B cell (primary cell): ENCODE measurements at regions not wholly inside any gene's neighbourhood (a gene's known extent, or its start where the extent isn't known, plus 50 kb on each side); places are given as distances from the start of the nearest gene placed in this dataset.

Source experiments
- ATAC-seq: fragments of 200-7000 bp; cut with Tn5 transposase; one replicate; pipeline ENCODE4 v1.10.0; 2021; ENCODE audit warnings: low read depth, mild to moderate bottlenecking, moderate number of reproducible peaks, moderate library complexity
- CTCF ChIA-PET: fragments of 350-600 bp; sonication (Branson Sonifier 250); formaldehyde crosslinking; loops from one replicate; lab custom pipeline; 2021; ENCODE audit warnings: antibody characterized with exemption, inconsistent platforms; lab: Charles Lee
- POLR2A ChIA-PET: fragments of 350-600 bp; sonication (Branson Sonifier 250); formaldehyde crosslinking; loops from one replicate; lab custom pipeline; 2021; ENCODE audit warnings: antibody characterized with exemption; lab: Charles Lee
- DNase-seq: peaks from one replicate; pipeline ENCODE4 v3.0.0; 2013
- H2AFZ ChIP-seq: 2 replicates; pipeline ENCODE4 v1.6.1; 2012; ENCODE audit warnings: mild to moderate bottlenecking, low read depth, low read length; ENCODE audit not compliant: insufficient read depth, poor library complexity, severe bottlenecking
- H3K27ac ChIP-seq, 2 donors: 1 replicate in 1 of 2; 2 replicates in 1 of 2; pipeline ENCODE4 v1.5.1; 2012 to 2013; ENCODE audit warnings: low read length in 2 of 2, mild to moderate bottlenecking in 2 of 2, moderate library complexity in 1 of 2
- H3K27me3 ChIP-seq, 4 experiments: fragments of 200-600 bp in 1 of 4; sonication (generic) in 1 of 4; replicated peaks in 1 of 4; 1 replicate in 2 of 4; 2 replicates in 2 of 4; pipeline versions ENCODE4 v1.6.1 to v1.7.0; 2013 to 2016; ENCODE audit warnings: low read length in 3 of 4, mild to moderate bottlenecking in 2 of 4, mixed read lengths in 1 of 4, moderate library complexity in 1 of 4; ENCODE audit not compliant: insufficient read depth in 4 of 4, control insufficient read depth in 3 of 4; ENCODE audit errors: control extremely low read depth in 1 of 4
- H3K36me3 ChIP-seq, 2 experiments: replicated peaks in 1 of 2; 1 replicate in 1 of 2; 2 replicates in 1 of 2; pipeline versions ENCODE4 v1.6.1 to v1.7.1; 2013; ENCODE audit warnings: low read length in 1 of 2; ENCODE audit not compliant: insufficient read depth in 2 of 2, control insufficient read depth in 1 of 2; ENCODE audit errors: control extremely low read depth in 1 of 2, extremely low read depth in 1 of 2
- H3K4me1 ChIP-seq, 2 donors: fragments of 200-600 bp in 1 of 2; sonication (generic) in 1 of 2; 1 replicate in 1 of 2; 2 replicates in 1 of 2; pipeline versions ENCODE4 v1.5.1 to v1.6.1; 2013 to 2017; ENCODE audit warnings: low read length in 2 of 2; ENCODE audit not compliant: control insufficient read depth in 2 of 2, insufficient read depth in 2 of 2
- H3K4me2 ChIP-seq: replicated peaks from 2 replicates; pipeline ENCODE3; 2012; ENCODE audit warnings: mild to moderate bottlenecking, low read depth, low read length; ENCODE audit not compliant: poor library complexity, severe bottlenecking
- H3K4me3 ChIP-seq, 5 experiments: fragments of 200-600 bp in 1 of 5; sonication (generic) in 1 of 5; 1 replicate in 3 of 5; 2 replicates in 2 of 5; pipeline versions ENCODE4 v1.5.1 to v1.7.0; 2011 to 2016; ENCODE audit warnings: low read length in 4 of 5, mild to moderate bottlenecking in 4 of 5, low read depth in 2 of 5, control low read depth in 1 of 5, moderate library complexity in 1 of 5; ENCODE audit not compliant: insufficient read depth in 1 of 5; ENCODE audit errors: control extremely low read depth in 1 of 5, extremely low read depth in 1 of 5
- H3K79me2 ChIP-seq: fragments of 200-600 bp; sonication (generic); one replicate; pipeline ENCODE4 v1.6.0; 2016; ENCODE audit warnings: low read length; ENCODE audit not compliant: control insufficient read depth, insufficient read depth
- H3K9ac ChIP-seq: fragments of 200-600 bp; sonication (generic); 2 replicates; pipeline ENCODE4 v1.6.1; 2017; ENCODE audit warnings: mild to moderate bottlenecking, low read length, moderate library complexity
- H3K9me3 ChIP-seq, 3 donors: one replicate each; pipeline versions ENCODE4 v1.6.1 to v1.7.1; 2013; ENCODE audit warnings: low read length in 2 of 3; ENCODE audit not compliant: control insufficient read depth in 2 of 3, insufficient read depth in 1 of 3; ENCODE audit errors: control extremely low read depth in 1 of 3
- H4K20me1 ChIP-seq: 2 replicates; pipeline ENCODE4 v1.6.0; 2012; ENCODE audit warnings: mild to moderate bottlenecking, low read length; ENCODE audit not compliant: insufficient read depth, control insufficient read depth, poor library complexity, severe bottlenecking
- H3K27ac Mint-ChIP-seq: one replicate; pipeline ENCODE4 v1.8.0; 2021; ENCODE audit warnings: mixed read lengths
- H3K27me3 Mint-ChIP-seq: one replicate; pipeline ENCODE4 v1.8.0; 2021; ENCODE audit warnings: mixed read lengths
- H3K4me1 Mint-ChIP-seq: one replicate; pipeline ENCODE4 v1.8.0; 2021; ENCODE audit warnings: mixed read lengths
- H3K4me3 Mint-ChIP-seq: one replicate; pipeline ENCODE4 v1.8.0; 2021; ENCODE audit warnings: mixed read lengths
- H3K9me3 Mint-ChIP-seq: one replicate; pipeline ENCODE4 v1.8.0; 2022; ENCODE audit warnings: mixed read lengths; ENCODE audit not compliant: insufficient read depth
- EZH2 ChIP-seq: IDR thresholded peaks from 2 replicates; pipeline ENCODE4 v1.6.1; 2012; ENCODE audit warnings: borderline replicate concordance, low read depth, mild to moderate bottlenecking, moderate library complexity, low read length; ENCODE audit not compliant: insufficient read depth, poor library complexity, severe bottlenecking
- WGBS: methylation state at CpG from one replicate; pipeline ENCODE4 v1.1.5; 2013; ENCODE audit warnings: missing lambda C conversion rate; ENCODE audit not compliant: insufficient coverage; 5-methylcytosine and 5-hydroxymethylcytosine counted together
- intact Hi-C: fragments of 100-400 bp; cut with micrococcal nuclease; formaldehyde crosslinking; loops from one replicate; pipeline ENCODE4 v1.10.0; 2022
- TF ChIP-seq, protein P1 (sequence below): fragments of 200-600 bp; IDR thresholded peaks from one replicate; pipeline ENCODE4 v1.8.0; 2022; ENCODE audit warnings: antibody characterized with exemption, mild to moderate bottlenecking

DNA sequence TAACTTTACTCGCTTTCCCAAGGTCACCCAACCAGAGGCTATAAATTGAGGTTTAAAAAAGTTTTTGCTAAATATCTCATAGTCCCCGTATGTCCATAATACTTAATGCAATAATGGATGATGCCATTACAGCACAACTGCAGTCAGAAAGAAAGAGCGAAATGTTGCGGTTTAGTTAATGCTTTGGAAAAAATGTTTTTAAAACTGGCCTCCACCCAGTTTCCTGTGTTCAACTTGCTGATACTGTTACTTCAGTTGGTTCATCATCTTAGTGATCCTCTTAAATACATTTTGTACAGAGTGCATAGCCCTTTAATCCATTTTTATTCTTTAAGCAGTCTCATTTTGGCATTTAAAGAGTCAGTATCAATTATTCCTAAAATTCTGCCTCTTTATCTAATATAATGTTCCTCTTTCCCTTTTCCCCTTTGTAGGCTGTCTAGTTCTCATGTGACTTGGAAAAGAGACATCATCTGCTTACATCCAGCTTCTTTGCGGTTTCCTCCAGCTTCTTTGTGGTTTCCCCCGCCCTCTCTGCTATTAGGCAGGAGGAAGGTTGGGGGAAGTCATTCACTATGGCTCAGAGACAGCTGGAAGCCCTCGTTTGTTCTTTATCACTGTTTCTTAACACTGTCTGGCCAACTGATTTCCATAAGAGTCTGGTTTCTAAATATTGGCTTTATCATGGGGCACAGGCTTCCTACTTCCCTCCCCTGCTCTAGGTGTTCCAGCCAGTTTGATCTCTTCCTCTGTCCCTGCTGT is 154.3 kb downstream of the GOLIM4 start:
- H3K27ac ChIP-seq, result no peak overlapping the region
- H3K79me2 ChIP-seq, result no peaks in the 10 kb centered on the region
- no peaks in the 10 kb centered on the region for H3K36me3 ChIP-seq
- H3K27ac Mint-ChIP-seq, result no peak overlapping the region
- no peak overlapping the region for H3K9ac ChIP-seq
- intact Hi-C loops, result no loop called here
- H3K4me1 Mint-ChIP-seq, result no peaks in the 10 kb centered on the region
- no peak overlapping the region for H3K4me3 ChIP-seq
- no peaks in the 10 kb centered on the region for H4K20me1 ChIP-seq
- ChIA-PET POLR2A (no interaction called here), CTCF (no interaction called here)
- no CpG with 5 or more reads among the region's 7 CpGs for WGBS
- no peak overlapping the region for H3K4me2 ChIP-seq
- DNase-seq (no peak), ATAC-seq (no peak)
- peaks cover 0 to 1% (median 0%) of the 10 kb centered on the region in 3 donors for H3K9me3 ChIP-seq
- TF ChIP-seq EZH2, result no peak
- TF ChIP-seq, protein P1, sequence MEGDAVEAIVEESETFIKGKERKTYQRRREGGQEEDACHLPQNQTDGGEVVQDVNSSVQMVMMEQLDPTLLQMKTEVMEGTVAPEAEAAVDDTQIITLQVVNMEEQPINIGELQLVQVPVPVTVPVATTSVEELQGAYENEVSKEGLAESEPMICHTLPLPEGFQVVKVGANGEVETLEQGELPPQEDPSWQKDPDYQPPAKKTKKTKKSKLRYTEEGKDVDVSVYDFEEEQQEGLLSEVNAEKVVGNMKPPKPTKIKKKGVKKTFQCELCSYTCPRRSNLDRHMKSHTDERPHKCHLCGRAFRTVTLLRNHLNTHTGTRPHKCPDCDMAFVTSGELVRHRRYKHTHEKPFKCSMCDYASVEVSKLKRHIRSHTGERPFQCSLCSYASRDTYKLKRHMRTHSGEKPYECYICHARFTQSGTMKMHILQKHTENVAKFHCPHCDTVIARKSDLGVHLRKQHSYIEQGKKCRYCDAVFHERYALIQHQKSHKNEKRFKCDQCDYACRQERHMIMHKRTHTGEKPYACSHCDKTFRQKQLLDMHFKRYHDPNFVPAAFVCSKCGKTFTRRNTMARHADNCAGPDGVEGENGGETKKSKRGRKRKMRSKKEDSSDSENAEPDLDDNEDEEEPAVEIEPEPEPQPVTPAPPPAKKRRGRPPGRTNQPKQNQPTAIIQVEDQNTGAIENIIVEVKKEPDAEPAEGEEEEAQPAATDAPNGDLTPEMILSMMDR, result no peak
- H3K27me3 Mint-ChIP-seq, result peaks cover 27% of the 10 kb centered on the region
- no peaks in the 10 kb centered on the region for H3K4me1 ChIP-seq
- H2AFZ ChIP-seq, result no peak overlapping the region
- H3K9me3 Mint-ChIP-seq, result no peaks in the 10 kb centered on the region
- H3K27me3 ChIP-seq, result peaks cover 0 to 13% (median 6%) of the 10 kb centered on the region in 4 experiments
- no peak overlapping the region for H3K4me3 Mint-ChIP-seq

DNA sequence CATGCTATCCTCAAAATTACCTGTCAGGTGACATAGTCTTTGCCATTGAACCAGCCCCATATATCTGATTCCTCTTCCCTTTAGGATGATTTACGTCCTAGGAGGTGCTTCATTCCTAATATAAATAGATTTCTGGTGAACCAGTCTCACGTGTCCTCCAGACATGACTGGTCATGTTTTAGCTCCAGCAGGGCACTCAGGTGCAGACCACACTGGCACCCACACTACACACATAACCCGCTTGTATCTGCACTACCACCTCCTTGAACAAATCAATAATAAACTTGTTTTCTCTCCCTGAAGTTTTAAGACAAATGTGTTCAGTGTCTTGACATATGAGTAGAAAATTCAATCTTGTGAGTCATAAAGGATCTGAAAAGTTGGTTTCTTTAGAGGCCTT is 155.5 kb downstream of the GOLIM4 start:
- TF ChIP-seq EZH2, result no peak
- TF ChIP-seq, protein P1, result no peak
- POLR2A ChIA-PET, result no interaction called here
- Histone ChIP-seq H3K9me3 (peaks cover 0 to 1% (median 0%) of the 10 kb centered on the region in 3 donors), H3K27ac (no peak overlapping the region), H3K27me3 (peaks cover 0 to 13% (median 6%) of the 10 kb centered on the region in 4 experiments), H4K20me1 (no peaks in the 10 kb centered on the region), H3K79me2 (no peaks in the 10 kb centered on the region), H3K4me2 (no peak overlapping the region), H2AFZ (no peak overlapping the region), H3K4me1 (no peaks in the 10 kb centered on the region), H3K9ac (no peak overlapping the region), H3K4me3 (no peak overlapping the region), H3K36me3 (no peaks in the 10 kb centered on the region)
- H3K27me3 Mint-ChIP-seq, result peaks cover 32% of the 10 kb centered on the region
- intact Hi-C loops, result no loop called here
- WGBS, result 80% methylated on average over 1 of the region's 3 CpGs
- no peak overlapping the region for H3K27ac Mint-ChIP-seq
- no peaks in the 10 kb centered on the region for H3K4me1 Mint-ChIP-seq
- ATAC-seq, result no peak
- H3K9me3 Mint-ChIP-seq, result no peaks in the 10 kb centered on the region
- H3K4me3 Mint-ChIP-seq, result no peak overlapping the region
- no peak for DNase-seq
- CTCF ChIA-PET, result no interaction called here
